SK-N-SH (cell line): ENCODE measurements at regions not wholly inside any gene's neighbourhood (a gene's known extent, or its start where the extent isn't known, plus 50 kb on each side); places are given as distances from the start of the nearest gene placed in this dataset.
"Not testable (repeated sequence)": the region's sequence is repeated elsewhere in the genome, so short reads cannot be mapped to it uniquely, and the experiment has no call there.

Experiments
- CTCF ChIA-PET: fragments of 300-600, 350-600 bp; formaldehyde crosslinking; extraction: SDS; loops from one replicate; lab custom pipeline; 2021; lab: Yijun Ruan, JAX
- POLR2A ChIA-PET: fragments of 350-600 bp; sonication (Branson Sonifier 250); formaldehyde crosslinking; extraction: SDS; loops from one replicate; lab custom pipeline; 2020; ENCODE audit warnings: antibody characterized with exemption, inconsistent platforms; lab: Yijun Ruan, JAX
- DNase-seq: peaks from one replicate; pipeline ENCODE4 v3.0.0; 2012
- H2AFZ ChIP-seq: fragments of 200-600 bp; sonication (generic); 2 replicates; pipeline ENCODE4 v1.8.1; 2016; ENCODE audit warnings: antibody characterized with exemption, mild to moderate bottlenecking, low read depth
- H3F3A ChIP-seq: fragments of 200-600 bp; sonication (generic); replicated peaks from 2 replicates; pipeline ENCODE3; 2016; ENCODE audit warnings: antibody characterized with exemption, mild to moderate bottlenecking; ENCODE audit not compliant: insufficient read depth
- H3K27ac ChIP-seq, 2 experiments: fragments of 200-500 bp in 1 of 2; fragments of 200-600 bp in 1 of 2; sonication (Bioruptor generic) in 1 of 2; sonication (generic), shearing (Covaris generic) in 1 of 2; 2 replicates each; pipeline versions ENCODE4 v1.5.1 to v1.6.1; 2014 to 2016; ENCODE audit warnings: low read depth in 2 of 2, inconsistent platforms in 1 of 2, low read length in 1 of 2, mild to moderate bottlenecking in 1 of 2, mixed read lengths in 1 of 2
- H3K27me3 ChIP-seq: fragments of 200-600 bp; sonication (generic), shearing (Covaris generic); 2 replicates; pipeline ENCODE4 v1.6.1; 2016; ENCODE audit warnings: mixed run types; ENCODE audit not compliant: insufficient read depth
- H3K36me3 ChIP-seq, 2 experiments: fragments of 200-500 bp in 1 of 2; fragments of 200-600 bp in 1 of 2; sonication (Bioruptor generic) in 1 of 2; sonication (generic) in 1 of 2; replicated peaks in 1 of 2; 2 replicates each; pipeline versions ENCODE3 to v1.5.1; 2014 to 2016; ENCODE audit warnings: low read length in 1 of 2, mild to moderate bottlenecking in 1 of 2; ENCODE audit not compliant: insufficient read depth in 2 of 2, control insufficient read depth in 1 of 2
- H3K4me1 ChIP-seq, 2 experiments: fragments of 200-500 bp in 1 of 2; fragments of 200-600 bp in 1 of 2; sonication (Bioruptor generic) in 1 of 2; sonication (generic), shearing (Covaris generic) in 1 of 2; 2 replicates each; pipeline versions ENCODE4 v1.5.1 to v1.6.1; 2014 to 2016; ENCODE audit warnings: low read depth in 1 of 2, low read length in 1 of 2, mixed run types in 1 of 2; ENCODE audit not compliant: insufficient read depth in 2 of 2, control insufficient read depth in 1 of 2
- H3K4me2 ChIP-seq: fragments of 200-600 bp; sonication (generic), shearing (Covaris generic); 2 replicates; pipeline ENCODE4 v1.6.1; 2017; ENCODE audit warnings: mixed run types
- H3K4me3 ChIP-seq, 2 experiments: fragments of 200-500 bp in 1 of 2; fragments of 200-600 bp in 1 of 2; sonication (Bioruptor generic) in 1 of 2; sonication (generic), shearing (Covaris generic) in 1 of 2; 2 replicates each; pipeline versions ENCODE4 v1.5.1 to v1.8.1; 2014 to 2016; ENCODE audit warnings: low read depth in 2 of 2, inconsistent platforms in 1 of 2, low read length in 1 of 2, mild to moderate bottlenecking in 1 of 2, mixed read lengths in 1 of 2, moderate library complexity in 1 of 2
- H3K79me2 ChIP-seq: fragments of 200-600 bp; sonication (generic); 2 replicates; pipeline ENCODE4 v1.8.1; 2017; ENCODE audit warnings: mild to moderate bottlenecking; ENCODE audit not compliant: insufficient read depth
- H3K9ac ChIP-seq: fragments of 200-600 bp; sonication (generic); 2 replicates; pipeline ENCODE4 v1.6.1; 2017; ENCODE audit warnings: mixed run types
- H3K9me2 ChIP-seq: fragments of 200-600 bp; sonication (generic); 2 replicates; pipeline ENCODE4 v1.6.1; 2017; ENCODE audit warnings: mixed run types
- H3K9me3 ChIP-seq: fragments of 200-600 bp; sonication (generic); 2 replicates; pipeline ENCODE4 v1.6.1; 2017; ENCODE audit warnings: mixed run types, mild to moderate bottlenecking, moderate library complexity
- H4K20me1 ChIP-seq: fragments of 200-600 bp; sonication (generic); 2 replicates; pipeline ENCODE4 v1.6.1; 2017; ENCODE audit warnings: mild to moderate bottlenecking, mixed run types; ENCODE audit not compliant: insufficient read depth
- CHD2 ChIP-seq: fragments of 150-350 bp; IDR thresholded peaks from 2 replicates; pipeline ENCODE4 v1.6.1; 2018; ENCODE audit warnings: low read length; ENCODE audit not compliant: partially characterized antibody
- ELF1 ChIP-seq: IDR thresholded peaks from 2 replicates; pipeline ENCODE4 v1.4.0; 2012
- EZH2phosphoT487 ChIP-seq: fragments of 200-600 bp; sonication (generic); IDR thresholded peaks from 2 replicates; pipeline ENCODE4 v1.6.1; 2017; ENCODE audit warnings: low read depth, mixed run types, mild to moderate bottlenecking, antibody characterized with exemption, moderate library complexity, borderline replicate concordance
- FOXJ3 ChIP-seq: sonication (generic); formaldehyde crosslinking; IDR thresholded peaks from 2 replicates; pipeline ENCODE4 v1.5.1; 2020; ENCODE audit warnings: mild to moderate bottlenecking, missing genetic modification reagents
- GABPA ChIP-seq: IDR thresholded peaks from 2 replicates; pipeline ENCODE4 v1.4.0; 2012; ENCODE audit warnings: low read depth, mild to moderate bottlenecking
- GATA2 ChIP-seq: sonication (generic); formaldehyde crosslinking; IDR thresholded peaks from 2 replicates; pipeline ENCODE4 v1.5.0; 2020; ENCODE audit warnings: mild to moderate bottlenecking, missing genetic modification reagents
- IRF3 ChIP-seq: fragments of 150-350 bp; IDR thresholded peaks from 2 replicates; pipeline ENCODE4 v1.6.1; 2016; ENCODE audit warnings: mild to moderate bottlenecking, low read depth, low read length
- NRF1 ChIP-seq: IDR thresholded peaks from 2 replicates; pipeline ENCODE4 v1.6.1; 2012; ENCODE audit warnings: low read depth, mild to moderate bottlenecking, low read length
- RAD21 ChIP-seq: IDR thresholded peaks from 2 replicates; pipeline ENCODE4 v1.6.1; 2012; ENCODE audit warnings: mild to moderate bottlenecking, low read length
- REST ChIP-seq: IDR thresholded peaks from 2 replicates; pipeline ENCODE4 v1.6.1; 2012; ENCODE audit warnings: mild to moderate bottlenecking, low read depth, low read length, moderate library complexity
- SIN3A ChIP-seq: IDR thresholded peaks from 2 replicates; pipeline ENCODE4 v1.6.1; 2012; ENCODE audit warnings: low read depth, mild to moderate bottlenecking, low read length, moderate library complexity, borderline replicate concordance
- SMC3 ChIP-seq: IDR thresholded peaks from 2 replicates; pipeline ENCODE4 v1.6.1; 2012; ENCODE audit warnings: low read depth, low read length, improper control_type of control experiment
- USF1 ChIP-seq: IDR thresholded peaks from 2 replicates; pipeline ENCODE4 v1.4.0; 2012; ENCODE audit warnings: low read depth, borderline replicate concordance
- USF2 ChIP-seq: fragments of 150-350 bp; IDR thresholded peaks from 2 replicates; pipeline ENCODE4 v1.6.1; 2017; ENCODE audit warnings: antibody characterized with exemption, low read length, low read depth, borderline replicate concordance
- WGBS: methylation state at CpG from one replicate; pipeline ENCODE4 v1.1.6; 2017; ENCODE audit warnings: low lambda C conversion rate; 5-methylcytosine and 5-hydroxymethylcytosine counted together

- TF ChIP-seq IRF3 (no peak), REST (no peak), CHD2 (no peak), USF2 (no peak), GABPA (no peak), SMC3 (no peak), NRF1 (no peak), SIN3A (no peak)
- TF ChIP-seq, all 33 proteins: peak for 0
Measured at GRCh38 chrX:121733514-121733913, 686.1 kb downstream of the GLUD2 start (continued).

GRCh38 chrX:121746105-121746504 lies 698.7 kb downstream of the GLUD2 start:
- Histone ChIP-seq H3K27me3 (no peaks in the 10 kb centered on the region), H3K4me2 (no peak overlapping the region), H3K4me3 (no peak overlapping the region), H3K4me1 (no peaks in the 10 kb centered on the region), H3K36me3 (no peaks in the 10 kb centered on the region), H3K9me3 (no peaks in the 10 kb centered on the region), H3K79me2 (no peaks in the 10 kb centered on the region), H2AFZ (no peak overlapping the region), H3F3A (no peaks in the 10 kb centered on the region), H3K9ac (no peak overlapping the region), H3K9me2 (no peaks in the 10 kb centered on the region), H3K27ac (no peak overlapping the region), H4K20me1 (no peaks in the 10 kb centered on the region)
- TF ChIP-seq EZH2phosphoT487 (no peak), USF1 (no peak), REST (no peak), FOXJ3 (no peak), GATA2 (CRISPR knock-in tag) (no peak), RAD21 (no peak), ELF1 (no peak)
- ChIA-PET CTCF (no interaction called here), POLR2A (no interaction called here)
- no peak for DNase-seq
- WGBS, result 5% methylated on average over 2 of the region's 2 CpGs

- H3K4me3 ChIP-seq, H3K4me2 ChIP-seq, DNase-seq, H3F3A ChIP-seq, H3K27ac ChIP-seq, H3K4me1 ChIP-seq, H3K27me3 ChIP-seq, H3K9me2 ChIP-seq, POLR2A ChIA-PET, H3K9me3 ChIP-seq, H3K36me3 ChIP-seq, H3K79me2 ChIP-seq, H4K20me1 ChIP-seq, H2AFZ ChIP-seq, H3K9ac ChIP-seq: not testable (repeated sequence)
- 7% methylated on average over 1 of the region's 1 CpG for WGBS
- CTCF ChIA-PET, result interaction anchor here (1.2 kb wide), 1 partner anchor 25 kb away, joined by 3 read pairs; no protein-coding TSS in a partner anchor
Measured at GRCh38 chrX:121753602-121754001, 706.2 kb downstream of the GLUD2 start.
